ENCODE measurements at regions not wholly inside any gene's neighbourhood (a gene's known extent, or its start where the extent isn't known, plus 50 kb on each side); places are given as distances from the start of the nearest gene placed in this dataset.

DNA sequence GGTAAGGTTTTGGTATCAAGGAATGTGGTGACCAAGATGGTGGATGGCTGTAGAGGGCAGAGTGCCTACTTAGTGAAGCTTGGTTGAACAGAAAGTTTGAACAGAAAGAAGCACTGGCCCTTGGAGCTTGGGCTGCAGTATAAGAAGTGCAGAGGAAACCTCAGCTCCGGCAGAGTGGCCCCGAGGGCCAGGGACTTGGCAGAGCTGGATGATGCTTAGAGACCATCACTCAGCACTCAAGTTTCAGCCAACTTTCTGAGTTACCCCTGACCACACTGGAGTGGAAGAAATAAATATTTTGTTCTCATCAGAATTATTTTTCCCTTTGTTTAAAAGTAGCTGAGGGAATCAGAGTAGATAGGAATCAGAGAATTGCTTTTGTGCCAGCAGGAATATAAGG is 336.7 kb downstream of the C7orf25 start:
- ChIA-PET POLR2A (no interaction called here), CTCF (no interaction called here)
- H4K20me1 ChIP-seq (ENCODE audit: insufficient read depth), result no peaks in the 10 kb centered on the region
- H3K4me2 ChIP-seq, result no peak overlapping the region
- 0% methylated on average over 2 of the region's 2 CpGs for WGBS (ENCODE audit: low lambda C conversion rate)
- peaks cover 16% of the 10 kb centered on the region; the same call in 1 of the 2 replicates for H3K27me3 ChIP-seq (ENCODE audit: insufficient read depth)
- no peaks in the 10 kb centered on the region for H3F3A ChIP-seq (replicated peaks; ENCODE audit: insufficient read depth)
- H3K9ac ChIP-seq, result no peak overlapping the region
- H3K9me3 ChIP-seq, result peaks cover 9% of the 10 kb centered on the region; the same call in 1 of the 2 replicates
- H3K4me3 ChIP-seq (ENCODE audit: low read depth in 2 of 2, low read length in 1 of 2), result no peak overlapping the region
- no peaks in the 10 kb centered on the region for H3K79me2 ChIP-seq (ENCODE audit: insufficient read depth)
- no peaks in the 10 kb centered on the region for H3K9me2 ChIP-seq
- no peak for DNase-seq
- no peak overlapping the region for H3K27ac ChIP-seq (ENCODE audit: low read depth in 2 of 2, low read length in 1 of 2)
- no peaks in the 10 kb centered on the region for H3K36me3 ChIP-seq (replicated peaks in 1 of 2; ENCODE audit: control insufficient read depth in 1 of 2, insufficient read depth in 2 of 2, low read length in 1 of 2)
- no peak overlapping the region for H2AFZ ChIP-seq (ENCODE audit: low read depth)
- TF ChIP-seq, protein P1, sequence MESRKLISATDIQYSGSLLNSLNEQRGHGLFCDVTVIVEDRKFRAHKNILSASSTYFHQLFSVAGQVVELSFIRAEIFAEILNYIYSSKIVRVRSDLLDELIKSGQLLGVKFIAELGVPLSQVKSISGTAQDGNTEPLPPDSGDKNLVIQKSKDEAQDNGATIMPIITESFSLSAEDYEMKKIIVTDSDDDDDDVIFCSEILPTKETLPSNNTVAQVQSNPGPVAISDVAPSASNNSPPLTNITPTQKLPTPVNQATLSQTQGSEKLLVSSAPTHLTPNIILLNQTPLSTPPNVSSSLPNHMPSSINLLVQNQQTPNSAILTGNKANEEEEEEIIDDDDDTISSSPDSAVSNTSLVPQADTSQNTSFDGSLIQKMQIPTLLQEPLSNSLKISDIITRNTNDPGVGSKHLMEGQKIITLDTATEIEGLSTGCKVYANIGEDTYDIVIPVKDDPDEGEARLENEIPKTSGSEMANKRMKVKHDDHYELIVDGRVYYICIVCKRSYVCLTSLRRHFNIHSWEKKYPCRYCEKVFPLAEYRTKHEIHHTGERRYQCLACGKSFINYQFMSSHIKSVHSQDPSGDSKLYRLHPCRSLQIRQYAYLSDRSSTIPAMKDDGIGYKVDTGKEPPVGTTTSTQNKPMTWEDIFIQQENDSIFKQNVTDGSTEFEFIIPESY (IDR thresholded peaks at IDR 0.05; ENCODE audit: borderline replicate concordance, low read depth), result no peak
- TF ChIP-seq SMC3 (IDR thresholded peaks at IDR 0.05; ENCODE audit: low read depth, low read length) (no peak), ELF1 (IDR thresholded peaks at IDR 0.05) (no peak), SIN3A (IDR thresholded peaks at IDR 0.05; ENCODE audit: borderline replicate concordance, low read depth, low read length) (no peak), CHD2 (IDR thresholded peaks at IDR 0.05; ENCODE audit: low read length, partially characterized antibody) (no peak), MEF2A (IDR thresholded peaks at IDR 0.05; ENCODE audit: borderline replicate concordance, low read depth) (no peak), EZH2phosphoT487 (IDR thresholded peaks at IDR 0.05; ENCODE audit: borderline replicate concordance, low read depth) (no peak), EP300 (IDR thresholded peaks at IDR 0.05; ENCODE audit: borderline replicate concordance in 1 of 2, low read depth in 1 of 2, low read length in 1 of 2) (no peak), JUND (IDR thresholded peaks at IDR 0.05) (no peak), RXRA (IDR thresholded peaks at IDR 0.05; ENCODE audit: borderline replicate concordance, low read depth) (no peak)
- TF ChIP-seq, protein P2, sequence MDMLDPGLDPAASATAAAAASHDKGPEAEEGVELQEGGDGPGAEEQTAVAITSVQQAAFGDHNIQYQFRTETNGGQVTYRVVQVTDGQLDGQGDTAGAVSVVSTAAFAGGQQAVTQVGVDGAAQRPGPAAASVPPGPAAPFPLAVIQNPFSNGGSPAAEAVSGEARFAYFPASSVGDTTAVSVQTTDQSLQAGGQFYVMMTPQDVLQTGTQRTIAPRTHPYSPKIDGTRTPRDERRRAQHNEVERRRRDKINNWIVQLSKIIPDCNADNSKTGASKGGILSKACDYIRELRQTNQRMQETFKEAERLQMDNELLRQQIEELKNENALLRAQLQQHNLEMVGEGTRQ (IDR thresholded peaks at IDR 0.05; ENCODE audit: borderline replicate concordance, low read depth, low read length), result no peak
- TF ChIP-seq, protein P3, sequence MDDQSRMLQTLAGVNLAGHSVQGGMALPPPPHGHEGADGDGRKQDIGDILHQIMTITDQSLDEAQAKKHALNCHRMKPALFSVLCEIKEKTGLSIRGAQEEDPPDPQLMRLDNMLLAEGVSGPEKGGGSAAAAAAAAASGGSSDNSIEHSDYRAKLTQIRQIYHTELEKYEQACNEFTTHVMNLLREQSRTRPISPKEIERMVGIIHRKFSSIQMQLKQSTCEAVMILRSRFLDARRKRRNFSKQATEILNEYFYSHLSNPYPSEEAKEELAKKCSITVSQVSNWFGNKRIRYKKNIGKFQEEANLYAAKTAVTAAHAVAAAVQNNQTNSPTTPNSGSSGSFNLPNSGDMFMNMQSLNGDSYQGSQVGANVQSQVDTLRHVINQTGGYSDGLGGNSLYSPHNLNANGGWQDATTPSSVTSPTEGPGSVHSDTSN (IDR thresholded peaks at IDR 0.05), result no peak
- TF ChIP-seq, protein P4, sequence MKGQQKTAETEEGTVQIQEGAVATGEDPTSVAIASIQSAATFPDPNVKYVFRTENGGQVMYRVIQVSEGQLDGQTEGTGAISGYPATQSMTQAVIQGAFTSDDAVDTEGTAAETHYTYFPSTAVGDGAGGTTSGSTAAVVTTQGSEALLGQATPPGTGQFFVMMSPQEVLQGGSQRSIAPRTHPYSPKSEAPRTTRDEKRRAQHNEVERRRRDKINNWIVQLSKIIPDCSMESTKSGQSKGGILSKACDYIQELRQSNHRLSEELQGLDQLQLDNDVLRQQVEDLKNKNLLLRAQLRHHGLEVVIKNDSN (IDR thresholded peaks at IDR 0.05; ENCODE audit: borderline replicate concordance, low read depth), result no peak
- H3K4me1 ChIP-seq (ENCODE audit: control insufficient read depth in 1 of 2, insufficient read depth in 2 of 2, low read depth in 1 of 2, low read length in 1 of 2), result no peaks in the 10 kb centered on the region

DNA sequence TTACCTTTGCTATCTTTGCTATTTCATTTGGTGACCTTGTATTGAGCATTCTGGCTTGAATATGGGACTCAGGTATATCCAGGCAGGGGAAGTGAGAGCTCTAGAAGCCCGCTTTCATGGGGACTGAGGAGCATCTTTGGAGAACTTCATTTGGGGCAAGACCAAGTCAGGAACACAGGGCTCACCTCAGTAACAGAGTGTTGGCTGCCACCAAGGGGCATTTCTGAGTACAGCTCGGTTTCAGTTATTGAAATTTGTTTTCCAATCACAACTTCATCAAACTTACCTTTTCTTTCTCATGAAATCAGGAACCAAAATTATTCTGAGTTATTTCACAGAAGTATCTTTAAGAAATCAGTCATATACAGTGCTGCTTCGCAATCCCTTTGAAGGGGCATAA is 337.2 kb downstream of the C7orf25 start:
- WGBS (ENCODE audit: low lambda C conversion rate), result 3% methylated on average over 3 of the region's 3 CpGs
- peaks cover 16% of the 10 kb centered on the region; the same call in 1 of the 2 replicates for H3K27me3 ChIP-seq (ENCODE audit: insufficient read depth)
- no peaks in the 10 kb centered on the region for H3K4me1 ChIP-seq (ENCODE audit: control insufficient read depth in 1 of 2, insufficient read depth in 2 of 2, low read depth in 1 of 2, low read length in 1 of 2)
- H4K20me1 ChIP-seq (ENCODE audit: insufficient read depth), result no peaks in the 10 kb centered on the region
- POLR2A ChIA-PET, result no interaction called here
- CTCF ChIA-PET, result no interaction called here
- H2AFZ ChIP-seq (ENCODE audit: low read depth), result no peak overlapping the region
- H3K9ac ChIP-seq, result no peak overlapping the region
- peaks cover 6% of the 10 kb centered on the region; the same call in 1 of the 2 replicates for H3K9me3 ChIP-seq
- H3K9me2 ChIP-seq, result no peaks in the 10 kb centered on the region
- TF ChIP-seq RFX5 (IDR thresholded peaks at IDR 0.05; ENCODE audit: low read length), result no peak
- TF ChIP-seq FOXM1 (IDR thresholded peaks at IDR 0.05; ENCODE audit: low read depth), result no peak
- TF ChIP-seq, protein P4 (IDR thresholded peaks at IDR 0.05; ENCODE audit: borderline replicate concordance, low read depth), result no peak
- TF ChIP-seq, protein P1 (IDR thresholded peaks at IDR 0.05; ENCODE audit: borderline replicate concordance, low read depth), result no peak
- DNase-seq, result no peak
- H3K79me2 ChIP-seq (ENCODE audit: insufficient read depth), result no peaks in the 10 kb centered on the region
- H3K4me3 ChIP-seq (ENCODE audit: low read depth in 2 of 2, low read length in 1 of 2), result no peak overlapping the region
- H3K36me3 ChIP-seq (replicated peaks in 1 of 2; ENCODE audit: control insufficient read depth in 1 of 2, insufficient read depth in 2 of 2, low read length in 1 of 2), result no peaks in the 10 kb centered on the region
- no peak overlapping the region for H3K27ac ChIP-seq (ENCODE audit: low read depth in 2 of 2, low read length in 1 of 2)
- no peaks in the 10 kb centered on the region for H3F3A ChIP-seq (replicated peaks; ENCODE audit: insufficient read depth)
- H3K4me2 ChIP-seq, result no peak overlapping the region

All from SK-N-SH (cell line).